HG02759 (cell line): ENCODE measurements at regions not wholly inside any gene's neighbourhood (a gene's known extent, or its start where the extent isn't known, plus 50 kb on each side); places are given as distances from the start of the nearest gene placed in this dataset.

Experiments used
- ATAC-seq: cut with Tn5 transposase; IDR thresholded peaks from one replicate; pipeline ENCODE4 v1.9.1; 2021; ENCODE audit warnings: mild to moderate bottlenecking, moderate library complexity; ENCODE audit not compliant: unreplicated experiment

GRCh38 chr14:98962118-98962517, 309.9 kb downstream of the BCL11B start:
- ATAC-seq, result no peak

GRCh38 chr14:98963610-98964009, 308.4 kb downstream of the BCL11B start:
- ATAC-seq, result no peak

- ATAC-seq, result no peak
Measured at GRCh38 chr14:98964171-98964570, 307.8 kb downstream of the BCL11B start.

GRCh38 chr14:98965076-98965475, 306.9 kb downstream of the BCL11B start:
- ATAC-seq, result no peak

- no peak for ATAC-seq
Measured at GRCh38 chr14:98966016-98966415, 306.0 kb downstream of the BCL11B start.

- ATAC-seq, result no peak
Measured at GRCh38 chr14:98966475-98967162, 305.4 kb downstream of the BCL11B start.

- ATAC-seq, result no peak
Measured at GRCh38 chr14:98974113-98974512, 297.9 kb downstream of the BCL11B start.

GRCh38 chr14:98976271-98976670, 295.7 kb downstream of the BCL11B start:
- no peak for ATAC-seq

- no peak for ATAC-seq
Measured at GRCh38 chr14:98977451-98977850, 294.5 kb downstream of the BCL11B start.

GRCh38 chr14:98982986-98983385, 289.0 kb downstream of the BCL11B start:
- no peak for ATAC-seq

GRCh38 chr14:98984027-98984718, 287.8 kb downstream of the BCL11B start:
- ATAC-seq, result no peak

GRCh38 chr14:98984719-98985041, 287.3 kb downstream of the BCL11B start:
- no peak for ATAC-seq

GRCh38 chr14:98993818-98994217, 278.2 kb downstream of the BCL11B start:
- ATAC-seq, result no peak

GRCh38 chr14:98994561-98994960, 277.4 kb downstream of the BCL11B start:
- ATAC-seq, result no peak

GRCh38 chr14:98997526-98998205, 274.3 kb downstream of the BCL11B start:
- ATAC-seq, result no peak

- no peak for ATAC-seq
Measured at GRCh38 chr14:98999345-98999744, 272.7 kb downstream of the BCL11B start.

- ATAC-seq, result no peak
Measured at GRCh38 chr14:98999901-99000300, 272.1 kb downstream of the BCL11B start.

- ATAC-seq, result no peak
Measured at GRCh38 chr14:99001241-99001640, 270.8 kb downstream of the BCL11B start.

- ATAC-seq, result no peak
Measured at GRCh38 chr14:99003646-99004045, 268.4 kb downstream of the BCL11B start.

- ATAC-seq, result no peak
Measured at GRCh38 chr14:99004112-99004511, 267.9 kb downstream of the BCL11B start.

- no peak for ATAC-seq
Measured at GRCh38 chr14:99006276-99006675, 265.7 kb downstream of the BCL11B start.

GRCh38 chr14:99007795-99008194, 264.2 kb downstream of the BCL11B start:
- ATAC-seq, result no peak
